T-helper 1 cell treated with Interleukin-12 subunit alpha and Interleukin-12 subunit beta and Interleukin-4 antibody, amounts not matched to agents 30 μg/mL and 1 μg/mL, for 36 hours (primary cell): ENCODE measurements at regions not wholly inside any gene's neighbourhood (a gene's known extent, or its start where the extent isn't known, plus 50 kb on each side); places are given as distances from the start of the nearest gene placed in this dataset.
"Not testable (repeated sequence)": the region's sequence is repeated elsewhere in the genome, so short reads cannot be mapped to it uniquely, and the experiment has no call there.

Experiments
- H3K27ac Mint-ChIP-seq: one replicate; pipeline ENCODE4 v1.8.0; 2021; ENCODE audit warnings: mild to moderate bottlenecking, mixed read lengths
- H3K27me3 Mint-ChIP-seq: one replicate; pipeline ENCODE4 v1.8.0; 2021; ENCODE audit warnings: low read depth, mixed read lengths
- H3K36me3 Mint-ChIP-seq: one replicate; pipeline ENCODE4 v1.8.0; 2021; ENCODE audit warnings: low read depth, mixed read lengths
- H3K4me1 Mint-ChIP-seq: one replicate; pipeline ENCODE4 v1.8.0; 2021; ENCODE audit warnings: low read depth, mixed read lengths
- H3K4me3 Mint-ChIP-seq: one replicate; pipeline ENCODE4 v1.8.0; 2021; ENCODE audit warnings: mild to moderate bottlenecking, moderate library complexity, mixed read lengths
- H3K9me3 Mint-ChIP-seq: one replicate; pipeline ENCODE4 v1.8.0; 2021; ENCODE audit warnings: mixed read lengths

GRCh38 chr10:78344257-78344656 lies 310.6 kb downstream of the RPS24 start:
- H3K36me3 Mint-ChIP-seq, H3K9me3 Mint-ChIP-seq, H3K27me3 Mint-ChIP-seq, H3K27ac Mint-ChIP-seq, H3K4me1 Mint-ChIP-seq, H3K4me3 Mint-ChIP-seq: not testable (repeated sequence)

- H3K9me3 Mint-ChIP-seq, H3K27me3 Mint-ChIP-seq, H3K27ac Mint-ChIP-seq, H3K4me3 Mint-ChIP-seq, H3K36me3 Mint-ChIP-seq, H3K4me1 Mint-ChIP-seq: not testable (repeated sequence)
Measured at GRCh38 chr10:78345515-78345914, 311.9 kb downstream of the RPS24 start.

- Mint-ChIP-seq H3K9me3 (no peaks in the 10 kb centered on the region), H3K4me3 (no peak overlapping the region), H3K27ac (no peak overlapping the region), H3K27me3 (peaks cover 6% of the 10 kb centered on the region), H3K4me1 (no peaks in the 10 kb centered on the region), H3K36me3 (no peaks in the 10 kb centered on the region)
Measured at GRCh38 chr10:78346721-78347120, 313.1 kb downstream of the RPS24 start.

- H3K27ac Mint-ChIP-seq = no peak overlapping the region
- H3K4me3 Mint-ChIP-seq = no peak overlapping the region
- H3K4me1 Mint-ChIP-seq = no peaks in the 10 kb centered on the region
- peaks cover 6% of the 10 kb centered on the region for H3K27me3 Mint-ChIP-seq
- H3K9me3 Mint-ChIP-seq = no peaks in the 10 kb centered on the region
- no peaks in the 10 kb centered on the region for H3K36me3 Mint-ChIP-seq
Measured at GRCh38 chr10:78348411-78349164, 314.9 kb downstream of the RPS24 start.

- Mint-ChIP-seq H3K27me3 (peaks cover 6% of the 10 kb centered on the region), H3K27ac (no peak overlapping the region), H3K4me1 (no peaks in the 10 kb centered on the region), H3K4me3 (no peak overlapping the region), H3K9me3 (no peaks in the 10 kb centered on the region), H3K36me3 (no peaks in the 10 kb centered on the region)
Measured at GRCh38 chr10:78349165-78349516, 315.5 kb downstream of the RPS24 start.

- Mint-ChIP-seq H3K27me3 (peaks cover 6% of the 10 kb centered on the region), H3K27ac (no peak overlapping the region), H3K36me3 (no peaks in the 10 kb centered on the region), H3K9me3 (no peaks in the 10 kb centered on the region), H3K4me1 (no peaks in the 10 kb centered on the region), H3K4me3 (no peak overlapping the region)
Measured at GRCh38 chr10:78349911-78350663, 316.4 kb downstream of the RPS24 start.

- no peaks in the 10 kb centered on the region for H3K4me1 Mint-ChIP-seq
Measured at GRCh38 chr10:78351283-78351682, 317.6 kb downstream of the RPS24 start.

GRCh38 chr10:78351809-78352208 lies 318.1 kb downstream of the RPS24 start:
- H3K4me1 Mint-ChIP-seq = no peaks in the 10 kb centered on the region
- H3K27me3 Mint-ChIP-seq = peaks cover 6% of the 10 kb centered on the region
- H3K4me3 Mint-ChIP-seq = no peak overlapping the region
- no peaks in the 10 kb centered on the region for H3K36me3 Mint-ChIP-seq
- H3K27ac Mint-ChIP-seq = no peak overlapping the region
- no peaks in the 10 kb centered on the region for H3K9me3 Mint-ChIP-seq

More at GRCh38 chr10:78351283-78351682, 317.6 kb downstream of the RPS24 start:
- peaks cover 6% of the 10 kb centered on the region for H3K27me3 Mint-ChIP-seq
- H3K36me3 Mint-ChIP-seq = no peaks in the 10 kb centered on the region
- H3K9me3 Mint-ChIP-seq = no peaks in the 10 kb centered on the region
- H3K27ac Mint-ChIP-seq = no peak overlapping the region
- no peak overlapping the region for H3K4me3 Mint-ChIP-seq

- Mint-ChIP-seq H3K4me1 (no peaks in the 10 kb centered on the region), H3K27me3 (peaks cover 6% of the 10 kb centered on the region), H3K4me3 (no peak overlapping the region), H3K27ac (no peak overlapping the region), H3K36me3 (no peaks in the 10 kb centered on the region), H3K9me3 (no peaks in the 10 kb centered on the region)
Measured at GRCh38 chr10:78353636-78354035, 320.0 kb downstream of the RPS24 start.

GRCh38 chr10:78354101-78354500 lies 320.4 kb downstream of the RPS24 start:
- Mint-ChIP-seq H3K9me3 (no peaks in the 10 kb centered on the region), H3K4me3 (no peak overlapping the region), H3K27me3 (peaks cover 6% of the 10 kb centered on the region), H3K4me1 (no peaks in the 10 kb centered on the region), H3K36me3 (no peaks in the 10 kb centered on the region), H3K27ac (no peak overlapping the region)

GRCh38 chr10:78356291-78356900 lies 322.7 kb downstream of the RPS24 start:
- Mint-ChIP-seq H3K4me3 (no peak overlapping the region), H3K27me3 (peaks cover under 1% of the 10 kb centered on the region)

GRCh38 chr10:78357141-78358063 lies 323.7 kb downstream of the RPS24 start:
- Mint-ChIP-seq H3K27ac (no peak overlapping the region), H3K4me1 (peaks cover 14% of the 10 kb centered on the region), H3K36me3 (peaks cover 2% of the 10 kb centered on the region), H3K9me3 (no peaks in the 10 kb centered on the region), H3K4me3 (no peak overlapping the region), H3K27me3 (no peaks in the 10 kb centered on the region)

More at GRCh38 chr10:78356291-78356900, 322.7 kb downstream of the RPS24 start:
- no peaks in the 10 kb centered on the region for H3K36me3 Mint-ChIP-seq
- H3K4me1 Mint-ChIP-seq = peaks cover 5% of the 10 kb centered on the region
- H3K27ac Mint-ChIP-seq = no peak overlapping the region
- H3K9me3 Mint-ChIP-seq = no peaks in the 10 kb centered on the region

GRCh38 chr10:78358351-78358750 lies 324.7 kb downstream of the RPS24 start:
- H3K4me1 Mint-ChIP-seq = peaks cover 18% of the 10 kb centered on the region
- H3K27me3 Mint-ChIP-seq = no peaks in the 10 kb centered on the region
- no peaks in the 10 kb centered on the region for H3K9me3 Mint-ChIP-seq
- peaks cover 2% of the 10 kb centered on the region for H3K36me3 Mint-ChIP-seq
- H3K27ac Mint-ChIP-seq = no peak overlapping the region
- no peak overlapping the region for H3K4me3 Mint-ChIP-seq

GRCh38 chr10:78358982-78359381 lies 325.3 kb downstream of the RPS24 start:
- no peak overlapping the region for H3K4me3 Mint-ChIP-seq
- H3K27ac Mint-ChIP-seq = no peak overlapping the region
- peaks cover 18% of the 10 kb centered on the region for H3K4me1 Mint-ChIP-seq
- H3K36me3 Mint-ChIP-seq = peaks cover 2% of the 10 kb centered on the region
- no peaks in the 10 kb centered on the region for H3K27me3 Mint-ChIP-seq
- no peaks in the 10 kb centered on the region for H3K9me3 Mint-ChIP-seq
